Naive thymus-derived CD4-positive, alpha-beta T cell (primary cell): ENCODE measurements at regions not wholly inside any gene's neighbourhood (a gene's known extent, or its start where the extent isn't known, plus 50 kb on each side); places are given as distances from the start of the nearest gene placed in this dataset.

Source experiments
- ATAC-seq: fragments of 150-1000 bp; cut with Tn5 transposase; 2 replicates; pipeline ENCODE4 v1.10.0; 2021; ENCODE audit warnings: mild to moderate bottlenecking, moderate library complexity
- CTCF ChIA-PET: fragments of 350-600 bp; sonication (Branson Sonifier 250); formaldehyde crosslinking; loops from one replicate; lab custom pipeline; 2021; ENCODE audit warnings: antibody characterized with exemption; lab: Charles Lee
- POLR2A ChIA-PET: fragments of 350-600 bp; sonication (Branson Sonifier 250); formaldehyde crosslinking; loops from one replicate; lab custom pipeline; 2021; ENCODE audit warnings: antibody characterized with exemption, inconsistent platforms; lab: Charles Lee
- DNase-seq, 9 donors: peaks; one replicate each; pipeline versions ENCODE4 v3.0.0 to v3.0.0-alpha.2; 2020 to 2022; ENCODE audit warnings: mixed read lengths in 1 of 9
- H3K27ac ChIP-seq: one replicate; pipeline ENCODE4 v1.7.0; 2013; ENCODE audit warnings: mild to moderate bottlenecking, low read depth, low read length, moderate library complexity
- H3K27me3 ChIP-seq, 2 donors: one replicate each; pipeline ENCODE4 v1.7.0; 2013; ENCODE audit warnings: low read length in 2 of 2, mild to moderate bottlenecking in 2 of 2, moderate library complexity in 2 of 2; ENCODE audit not compliant: control insufficient read depth in 2 of 2, insufficient read depth in 2 of 2
- H3K36me3 ChIP-seq, 3 experiments: 1 replicate in 2 of 3; 2 replicates in 1 of 3; pipeline ENCODE4 v1.7.0; 2013; ENCODE audit warnings: low read length in 3 of 3, mild to moderate bottlenecking in 3 of 3, moderate library complexity in 1 of 3; ENCODE audit not compliant: insufficient read depth in 3 of 3, control insufficient read depth in 2 of 3
- H3K4me1 ChIP-seq, 2 donors: one replicate each; pipeline ENCODE4 v1.7.0; 2013; ENCODE audit warnings: low read length in 2 of 2, mild to moderate bottlenecking in 2 of 2, moderate library complexity in 1 of 2; ENCODE audit not compliant: control insufficient read depth in 2 of 2, insufficient read depth in 2 of 2
- H3K4me3 ChIP-seq: 2 replicates; pipeline ENCODE4 v1.7.0; 2013; ENCODE audit warnings: mild to moderate bottlenecking, low read length
- H3K9me3 ChIP-seq, 3 experiments: 1 replicate in 2 of 3; 2 replicates in 1 of 3; pipeline ENCODE4 v1.7.0; 2013; ENCODE audit warnings: low read length in 3 of 3; ENCODE audit not compliant: control insufficient read depth in 2 of 3
- H3K27ac Mint-ChIP-seq, 9 donors: one replicate each; pipeline ENCODE4 v1.8.0; 2020 to 2022; ENCODE audit warnings: mixed read lengths in 9 of 9, mild to moderate bottlenecking in 8 of 9, moderate library complexity in 5 of 9, inconsistent platforms in 2 of 9
- H3K27me3 Mint-ChIP-seq, 5 donors: one replicate each; pipeline ENCODE4 v1.8.0; 2021 to 2022; ENCODE audit warnings: mixed read lengths in 5 of 5, mild to moderate bottlenecking in 1 of 5
- H3K36me3 Mint-ChIP-seq, 5 donors: one replicate each; pipeline ENCODE4 v1.8.0; 2020 to 2022; ENCODE audit warnings: mixed read lengths in 5 of 5, mild to moderate bottlenecking in 3 of 5, inconsistent platforms in 1 of 5
- H3K4me1 Mint-ChIP-seq, 7 donors: one replicate each; pipeline ENCODE4 v1.8.0; 2020 to 2022; ENCODE audit warnings: mixed read lengths in 7 of 7, mild to moderate bottlenecking in 3 of 7, inconsistent platforms in 1 of 7
- H3K4me3 Mint-ChIP-seq, 10 donors: one replicate each; pipeline ENCODE4 v1.8.0; 2020 to 2022; ENCODE audit warnings: mild to moderate bottlenecking in 10 of 10, mixed read lengths in 10 of 10, moderate library complexity in 6 of 10, inconsistent platforms in 2 of 10
- H3K9me3 Mint-ChIP-seq, 11 donors: one replicate each; pipeline ENCODE4 v1.8.0; 2020 to 2022; ENCODE audit warnings: mixed read lengths in 11 of 11, mild to moderate bottlenecking in 4 of 11, inconsistent platforms in 1 of 11, moderate library complexity in 1 of 11
- intact Hi-C, 2 donors: fragments of 100-400 bp; cut with micrococcal nuclease; formaldehyde crosslinking; loops; one replicate each; pipeline ENCODE4 v1.15.1; 2023

- no peak overlapping the region for H3K4me3 Mint-ChIP-seq
- ChIA-PET CTCF (no interaction called here), POLR2A (no interaction called here)
- intact Hi-C loops, result no loop called here
- no peaks in the 10 kb centered on the region for H3K36me3 Mint-ChIP-seq
- H3K27me3 ChIP-seq, result no peaks in the 10 kb centered on the region
- H3K27me3 Mint-ChIP-seq, result no peaks in the 10 kb centered on the region
- H3K4me1 Mint-ChIP-seq, result no peaks in the 10 kb centered on the region
- peaks cover 0 to 17% (median 9%) of the 10 kb centered on the region in 11 donors for H3K9me3 Mint-ChIP-seq
- H3K4me3 ChIP-seq, result no peak overlapping the region
- DNase-seq (no peak), ATAC-seq (no peak)
- H3K36me3 ChIP-seq, result no peaks in the 10 kb centered on the region
- no peaks in the 10 kb centered on the region for H3K4me1 ChIP-seq
- peaks cover 0 to 5% (median 0%) of the 10 kb centered on the region in 3 experiments for H3K9me3 ChIP-seq
- H3K27ac ChIP-seq, result no peak overlapping the region
- H3K27ac Mint-ChIP-seq, result no peak overlapping the region
These were observed 457.8 kb upstream of the VSTM2A start for GRCh38 chr7:54084340-54084739.

DNA sequence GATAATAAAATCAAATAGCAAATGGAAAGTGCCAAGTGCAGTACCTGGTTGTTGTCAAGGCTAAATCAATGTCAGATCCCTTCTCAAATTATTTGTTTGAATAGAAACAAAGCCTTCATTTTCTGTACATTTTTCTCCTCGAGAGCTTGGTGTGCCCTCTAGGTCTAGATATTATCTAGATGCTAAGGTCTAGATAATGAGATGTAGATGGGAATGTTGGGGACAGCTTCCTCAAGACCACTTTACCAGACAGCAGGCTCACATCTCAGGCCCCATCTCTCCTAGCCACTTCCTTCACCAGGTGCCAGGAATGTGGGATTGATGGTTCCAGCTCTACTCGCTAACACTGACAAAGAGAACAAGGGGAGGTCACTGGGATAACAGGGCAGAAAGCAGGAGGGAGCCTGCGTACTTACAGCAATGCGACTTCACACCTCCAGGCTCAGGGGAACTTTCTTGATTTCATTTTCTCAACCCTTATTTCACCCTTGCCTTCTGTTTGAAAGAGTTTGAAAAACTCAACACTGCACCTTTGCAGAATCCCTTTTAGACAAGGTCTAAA, 451.4 kb upstream of the VSTM2A start:
- Histone ChIP-seq H3K27me3 (no peaks in the 10 kb centered on the region), H3K4me3 (no peak overlapping the region), H3K36me3 (no peaks in the 10 kb centered on the region), H3K27ac (no peak overlapping the region), H3K9me3 (no peaks in the 10 kb centered on the region), H3K4me1 (no peaks in the 10 kb centered on the region)
- intact Hi-C loops, result no loop called here
- no peaks in the 10 kb centered on the region for H3K4me1 Mint-ChIP-seq
- DNase-seq, result no peak
- H3K9me3 Mint-ChIP-seq, result peaks cover 0 to 25% (median 9%) of the 10 kb centered on the region in 11 donors
- CTCF ChIA-PET, result no interaction called here
- POLR2A ChIA-PET, result no interaction called here
- H3K4me3 Mint-ChIP-seq, result no peak overlapping the region
- no peaks in the 10 kb centered on the region for H3K27me3 Mint-ChIP-seq
- peak overlapping the region in 1 of 9 donors; percentile 51 for H3K27ac Mint-ChIP-seq
- no peaks in the 10 kb centered on the region for H3K36me3 Mint-ChIP-seq
- no peak for ATAC-seq

- Histone ChIP-seq H3K9me3 (no peaks in the 10 kb centered on the region), H3K27ac (no peak overlapping the region), H3K4me1 (no peaks in the 10 kb centered on the region), H3K4me3 (no peak overlapping the region), H3K27me3 (no peaks in the 10 kb centered on the region), H3K36me3 (no peaks in the 10 kb centered on the region)
- no peak for DNase-seq
- no peaks in the 10 kb centered on the region for H3K4me1 Mint-ChIP-seq
- ChIA-PET POLR2A (no interaction called here), CTCF (no interaction called here)
- H3K36me3 Mint-ChIP-seq, result no peaks in the 10 kb centered on the region
- no peak overlapping the region for H3K27ac Mint-ChIP-seq
- H3K9me3 Mint-ChIP-seq, result peaks cover 3 to 24% (median 9%) of the 10 kb centered on the region in 11 donors
- no peaks in the 10 kb centered on the region for H3K27me3 Mint-ChIP-seq
- ATAC-seq, result no peak
- no peak overlapping the region for H3K4me3 Mint-ChIP-seq
- intact Hi-C loops, result no loop called here
These were observed 450.9 kb upstream of the VSTM2A start for GRCh38 chr7:54091322-54091721.

DNA sequence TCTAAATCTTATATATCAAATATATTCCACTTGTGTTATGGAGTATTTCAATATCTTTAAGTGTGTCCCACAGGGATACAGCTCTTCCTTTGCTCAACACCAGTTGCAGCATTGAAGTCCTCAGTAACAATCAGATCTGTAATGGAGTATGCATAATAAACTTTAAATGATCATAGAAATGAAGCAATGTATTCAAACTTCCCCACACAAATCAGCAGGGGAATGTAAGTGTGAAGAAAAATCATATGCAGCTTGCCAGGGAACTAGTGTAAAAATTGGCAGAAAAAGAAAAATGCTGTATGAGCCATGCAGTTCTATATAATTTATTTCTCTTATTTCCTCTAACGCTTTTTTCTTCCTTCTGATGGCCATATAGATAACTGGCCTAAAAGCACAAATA, 444.3 kb upstream of the VSTM2A start:
- CTCF ChIA-PET, result no interaction called here
- Mint-ChIP-seq H3K27me3 (no peaks in the 10 kb centered on the region), H3K4me3 (no peak overlapping the region), H3K4me1 (no peaks in the 10 kb centered on the region), H3K36me3 (no peaks in the 10 kb centered on the region), H3K27ac (no peak overlapping the region), H3K9me3 (peaks cover 0 to 31% (median 11%) of the 10 kb centered on the region in 11 donors)
- Histone ChIP-seq H3K4me3 (no peak overlapping the region), H3K27me3 (no peaks in the 10 kb centered on the region), H3K9me3 (no peaks in the 10 kb centered on the region), H3K27ac (no peak overlapping the region), H3K4me1 (no peaks in the 10 kb centered on the region), H3K36me3 (no peaks in the 10 kb centered on the region)
- ATAC-seq, result no peak
- POLR2A ChIA-PET, result no interaction called here
- intact Hi-C loops, result no loop called here
- DNase-seq, result no peak

GRCh38 chr7:54109501-54109900, 432.7 kb upstream of the VSTM2A start:
- H3K36me3 ChIP-seq, result no peaks in the 10 kb centered on the region
- ChIA-PET CTCF (no interaction called here), POLR2A (no interaction called here)
- no peak overlapping the region for H3K27ac Mint-ChIP-seq
- no peaks in the 10 kb centered on the region for H3K9me3 ChIP-seq
- H3K27me3 ChIP-seq, result no peaks in the 10 kb centered on the region
- no peak for ATAC-seq
- intact Hi-C loops, result no loop called here
- H3K4me3 ChIP-seq, result no peak overlapping the region
- H3K4me1 Mint-ChIP-seq, result no peaks in the 10 kb centered on the region
- no peak overlapping the region for H3K27ac ChIP-seq
- peaks cover 0 to 28% (median 12%) of the 10 kb centered on the region in 11 donors for H3K9me3 Mint-ChIP-seq
- H3K27me3 Mint-ChIP-seq, result no peaks in the 10 kb centered on the region
- H3K4me3 Mint-ChIP-seq, result no peak overlapping the region
- no peak for DNase-seq
- no peaks in the 10 kb centered on the region for H3K36me3 Mint-ChIP-seq
- H3K4me1 ChIP-seq, result no peaks in the 10 kb centered on the region

- ChIA-PET CTCF (no interaction called here), POLR2A (no interaction called here)
- no peak overlapping the region for H3K27ac ChIP-seq
- Mint-ChIP-seq H3K36me3 (no peaks in the 10 kb centered on the region), H3K4me3 (no peak overlapping the region), H3K27me3 (no peaks in the 10 kb centered on the region), H3K4me1 (no peaks in the 10 kb centered on the region), H3K9me3 (peaks cover 0 to 35% (median 12%) of the 10 kb centered on the region in 11 donors), H3K27ac (no peak overlapping the region)
- ATAC-seq, result no peak
- H3K36me3 ChIP-seq, result no peaks in the 10 kb centered on the region
- no peaks in the 10 kb centered on the region for H3K4me1 ChIP-seq
- H3K27me3 ChIP-seq, result no peaks in the 10 kb centered on the region
- no peak for DNase-seq
- intact Hi-C loops, result no loop called here
- no peak overlapping the region for H3K4me3 ChIP-seq
- no peaks in the 10 kb centered on the region for H3K9me3 ChIP-seq
These were observed 430.2 kb upstream of the VSTM2A start for GRCh38 chr7:54111814-54112511.

GRCh38 chr7:54112567-54112966, 429.6 kb upstream of the VSTM2A start:
- Histone ChIP-seq H3K4me1 (no peaks in the 10 kb centered on the region), H3K9me3 (no peaks in the 10 kb centered on the region), H3K4me3 (no peak overlapping the region), H3K36me3 (no peaks in the 10 kb centered on the region), H3K27me3 (no peaks in the 10 kb centered on the region), H3K27ac (no peak overlapping the region)
- CTCF ChIA-PET, result no interaction called here
- intact Hi-C loops, result no loop called here
- POLR2A ChIA-PET, result no interaction called here
- DNase-seq (no peak), ATAC-seq (no peak)
- peaks cover 1 to 34% (median 12%) of the 10 kb centered on the region in 11 donors for H3K9me3 Mint-ChIP-seq
- no peaks in the 10 kb centered on the region for H3K36me3 Mint-ChIP-seq
- H3K27ac Mint-ChIP-seq, result no peak overlapping the region
- no peaks in the 10 kb centered on the region for H3K27me3 Mint-ChIP-seq
- H3K4me3 Mint-ChIP-seq, result no peak overlapping the region
- H3K4me1 Mint-ChIP-seq, result no peaks in the 10 kb centered on the region
